ENCODE measurements at regions not wholly inside any gene's neighbourhood (a gene's known extent, or its start where the extent isn't known, plus 50 kb on each side); places are given as distances from the start of the nearest gene placed in this dataset.

- Histone ChIP-seq H2AFZ (ENCODE audit: low read length, unreplicated experiment) (no peak overlapping the region), H3K27ac (ENCODE audit: low read depth, low read length) (no peak overlapping the region), H3K36me3 (ENCODE audit: insufficient read depth, low read length) (no peaks in the 10 kb centered on the region), H3K4me1 (ENCODE audit: control insufficient read depth, insufficient read depth, low read length, unreplicated experiment) (peaks cover 4% of the 10 kb centered on the region), H3K27me3 (ENCODE audit: insufficient read depth, low read length) (no peaks in the 10 kb centered on the region), H3K4me3 (ENCODE audit: low read depth, low read length) (no peak overlapping the region), H3K79me2 (ENCODE audit: control insufficient read depth, insufficient read depth, low read length, unreplicated experiment) (no peaks in the 10 kb centered on the region)
Measured at GRCh38 chr13:23947893-23948292, 50.6 kb upstream of the C1QTNF9B start.

- H3K4me1 ChIP-seq (ENCODE audit: control insufficient read depth, insufficient read depth, low read length, unreplicated experiment), result peaks cover 4% of the 10 kb centered on the region
- no peak overlapping the region for H3K27ac ChIP-seq (ENCODE audit: low read depth, low read length)
- no peaks in the 10 kb centered on the region for H3K27me3 ChIP-seq (ENCODE audit: insufficient read depth, low read length)
- no peak overlapping the region for H3K4me3 ChIP-seq (ENCODE audit: low read depth, low read length)
- H2AFZ ChIP-seq (ENCODE audit: low read length, unreplicated experiment), result no peak overlapping the region
- H3K36me3 ChIP-seq (ENCODE audit: insufficient read depth, low read length), result no peaks in the 10 kb centered on the region
- no peaks in the 10 kb centered on the region for H3K79me2 ChIP-seq (ENCODE audit: control insufficient read depth, insufficient read depth, low read length, unreplicated experiment)
Measured at GRCh38 chr13:23949200-23949599, 51.9 kb upstream of the C1QTNF9B start.

- no peaks in the 10 kb centered on the region for H3K36me3 ChIP-seq (ENCODE audit: insufficient read depth, low read length)
- H2AFZ ChIP-seq (ENCODE audit: low read length, unreplicated experiment), result no peak overlapping the region
- no peak overlapping the region for H3K4me3 ChIP-seq (ENCODE audit: low read depth, low read length)
- no peaks in the 10 kb centered on the region for H3K27me3 ChIP-seq (ENCODE audit: insufficient read depth, low read length)
- H3K79me2 ChIP-seq (ENCODE audit: control insufficient read depth, insufficient read depth, low read length, unreplicated experiment), result no peaks in the 10 kb centered on the region
- H3K4me1 ChIP-seq (ENCODE audit: control insufficient read depth, insufficient read depth, low read length, unreplicated experiment), result peaks cover 4% of the 10 kb centered on the region
- H3K27ac ChIP-seq (ENCODE audit: low read depth, low read length), result no peak overlapping the region
Measured at GRCh38 chr13:23949736-23950135, 52.4 kb upstream of the C1QTNF9B start.

- Histone ChIP-seq H3K36me3 (ENCODE audit: insufficient read depth, low read length) (no peaks in the 10 kb centered on the region), H3K27ac (ENCODE audit: low read depth, low read length) (no peak overlapping the region), H3K79me2 (ENCODE audit: control insufficient read depth, insufficient read depth, low read length, unreplicated experiment) (no peaks in the 10 kb centered on the region), H3K4me1 (ENCODE audit: control insufficient read depth, insufficient read depth, low read length, unreplicated experiment) (peaks cover 5% of the 10 kb centered on the region), H2AFZ (ENCODE audit: low read length, unreplicated experiment) (no peak overlapping the region), H3K27me3 (ENCODE audit: insufficient read depth, low read length) (no peaks in the 10 kb centered on the region), H3K4me3 (ENCODE audit: low read depth, low read length) (no peak overlapping the region)
Measured at GRCh38 chr13:23950736-23951510, 53.6 kb upstream of the C1QTNF9B start.

DNA sequence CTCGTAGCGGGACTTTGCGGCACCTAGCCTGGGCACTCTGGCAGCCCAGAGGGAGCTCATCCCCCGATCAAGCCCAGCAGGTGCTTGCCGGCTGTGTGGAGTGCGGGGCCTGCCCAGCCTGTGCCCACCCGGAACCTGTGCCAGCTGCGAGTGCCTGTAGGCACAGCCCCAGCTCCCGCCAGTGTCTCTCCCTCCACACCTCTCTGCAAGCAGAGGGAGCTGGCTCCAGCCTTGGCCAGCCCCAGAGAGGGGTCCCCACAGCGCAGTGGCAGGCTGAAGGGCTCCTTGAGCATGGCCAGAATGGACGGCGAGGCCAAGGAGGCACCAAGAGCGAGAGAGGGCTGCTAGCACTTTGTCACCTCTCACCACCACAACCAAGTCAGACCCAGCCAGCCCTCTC lies 55.5 kb upstream of the C1QTNF9B start:
- H3K36me3 ChIP-seq (ENCODE audit: insufficient read depth, low read length), result no peaks in the 10 kb centered on the region
- H3K4me3 ChIP-seq (ENCODE audit: low read depth, low read length), result no peak overlapping the region
- H2AFZ ChIP-seq (ENCODE audit: low read length, unreplicated experiment), result no peak overlapping the region
- H3K4me1 ChIP-seq (ENCODE audit: control insufficient read depth, insufficient read depth, low read length, unreplicated experiment), result peaks cover 13% of the 10 kb centered on the region
- no peak overlapping the region for H3K27ac ChIP-seq (ENCODE audit: low read depth, low read length)
- no peaks in the 10 kb centered on the region for H3K79me2 ChIP-seq (ENCODE audit: control insufficient read depth, insufficient read depth, low read length, unreplicated experiment)
- H3K27me3 ChIP-seq (ENCODE audit: insufficient read depth, low read length), result no peaks in the 10 kb centered on the region

DNA sequence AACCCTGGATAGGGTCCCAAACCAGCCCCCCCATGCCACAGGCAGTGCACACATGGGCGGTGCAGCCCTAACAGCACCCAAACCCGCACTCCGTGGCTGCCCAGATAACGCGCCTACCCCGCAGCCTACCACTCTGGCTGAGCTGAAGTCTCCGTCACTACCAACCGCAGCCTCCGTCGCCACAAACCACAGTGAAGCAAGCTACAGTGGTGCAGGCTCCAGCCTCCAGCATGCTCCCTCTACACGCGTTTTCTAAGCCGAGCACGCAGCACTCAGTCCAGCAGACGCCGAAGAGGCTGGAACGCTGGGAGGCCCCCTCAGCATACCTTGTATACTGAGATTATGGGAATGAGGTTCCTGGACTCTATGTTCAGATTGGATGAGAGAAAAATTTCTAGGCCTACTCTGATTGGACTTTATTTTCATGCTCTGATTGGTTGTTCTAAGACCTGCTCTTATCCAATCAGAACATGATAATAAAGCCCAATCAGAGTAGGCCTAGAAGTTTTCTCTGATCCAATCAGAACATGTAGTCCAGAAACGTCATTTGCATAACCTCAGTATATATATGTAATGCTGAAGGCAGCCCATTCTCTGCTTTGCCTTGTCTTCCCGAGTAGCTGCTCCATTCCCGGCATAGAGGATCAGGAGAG lies 56.7 kb upstream of the C1QTNF9B start:
- no peak overlapping the region for H2AFZ ChIP-seq (ENCODE audit: low read length, unreplicated experiment)
- H3K27ac ChIP-seq (ENCODE audit: low read depth, low read length), result no peak overlapping the region
- H3K4me3 ChIP-seq (ENCODE audit: low read depth, low read length), result no peak overlapping the region
- H3K36me3 ChIP-seq (ENCODE audit: insufficient read depth, low read length), result no peaks in the 10 kb centered on the region
- no peaks in the 10 kb centered on the region for H3K79me2 ChIP-seq (ENCODE audit: control insufficient read depth, insufficient read depth, low read length, unreplicated experiment)
- no peaks in the 10 kb centered on the region for H3K27me3 ChIP-seq (ENCODE audit: insufficient read depth, low read length)
- H3K4me1 ChIP-seq (ENCODE audit: control insufficient read depth, insufficient read depth, low read length, unreplicated experiment), result peaks cover 13% of the 10 kb centered on the region

- no peaks in the 10 kb centered on the region for H3K27me3 ChIP-seq (ENCODE audit: insufficient read depth, low read length)
- H3K36me3 ChIP-seq (ENCODE audit: insufficient read depth, low read length), result no peaks in the 10 kb centered on the region
- no peaks in the 10 kb centered on the region for H3K79me2 ChIP-seq (ENCODE audit: control insufficient read depth, insufficient read depth, low read length, unreplicated experiment)
- H2AFZ ChIP-seq (ENCODE audit: low read length, unreplicated experiment), result no peak overlapping the region
- no peak overlapping the region for H3K27ac ChIP-seq (ENCODE audit: low read depth, low read length)
- no peak overlapping the region for H3K4me3 ChIP-seq (ENCODE audit: low read depth, low read length)
- peaks cover 13% of the 10 kb centered on the region for H3K4me1 ChIP-seq (ENCODE audit: control insufficient read depth, insufficient read depth, low read length, unreplicated experiment)
Measured at GRCh38 chr13:23955064-23955463, 57.8 kb upstream of the C1QTNF9B start.

DNA sequence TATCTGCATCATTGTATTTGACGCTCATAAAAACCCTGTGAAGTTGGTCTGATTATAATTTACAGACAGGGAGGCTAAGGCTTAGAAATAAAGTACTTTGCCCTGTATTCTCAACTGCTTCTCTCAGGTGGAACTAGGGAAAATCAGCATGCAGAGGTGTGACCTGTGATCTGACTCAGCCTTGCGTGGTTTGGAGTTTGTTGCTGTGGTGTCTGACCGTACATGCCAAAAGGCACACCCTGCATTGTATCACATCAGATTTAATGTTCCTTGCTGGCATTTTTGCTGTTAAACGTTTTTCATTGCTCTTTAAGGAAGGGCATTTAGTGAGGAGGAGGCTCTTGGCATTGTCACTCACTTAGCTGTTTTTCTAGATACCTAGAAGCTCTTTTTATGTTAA lies 58.8 kb upstream of the C1QTNF9B start:
- H3K36me3 ChIP-seq (ENCODE audit: insufficient read depth, low read length), result no peaks in the 10 kb centered on the region
- H2AFZ ChIP-seq (ENCODE audit: low read length, unreplicated experiment), result no peak overlapping the region
- H3K27me3 ChIP-seq (ENCODE audit: insufficient read depth, low read length), result no peaks in the 10 kb centered on the region
- H3K4me3 ChIP-seq (ENCODE audit: low read depth, low read length), result no peak overlapping the region
- no peaks in the 10 kb centered on the region for H3K79me2 ChIP-seq (ENCODE audit: control insufficient read depth, insufficient read depth, low read length, unreplicated experiment)
- H3K27ac ChIP-seq (ENCODE audit: low read depth, low read length), result no peak overlapping the region
- H3K4me1 ChIP-seq (ENCODE audit: control insufficient read depth, insufficient read depth, low read length, unreplicated experiment), result peaks cover 13% of the 10 kb centered on the region

GRCh38 chr13:23957981-23958380 lies 60.7 kb upstream of the C1QTNF9B start:
- Histone ChIP-seq H3K79me2 (ENCODE audit: control insufficient read depth, insufficient read depth, low read length, unreplicated experiment) (no peaks in the 10 kb centered on the region), H2AFZ (ENCODE audit: low read length, unreplicated experiment) (no peak overlapping the region), H3K4me1 (ENCODE audit: control insufficient read depth, insufficient read depth, low read length, unreplicated experiment) (peaks cover 9% of the 10 kb centered on the region), H3K4me3 (ENCODE audit: low read depth, low read length) (no peak overlapping the region), H3K27me3 (ENCODE audit: insufficient read depth, low read length) (no peaks in the 10 kb centered on the region), H3K36me3 (ENCODE audit: insufficient read depth, low read length) (no peaks in the 10 kb centered on the region), H3K27ac (ENCODE audit: low read depth, low read length) (no peak overlapping the region)

DNA sequence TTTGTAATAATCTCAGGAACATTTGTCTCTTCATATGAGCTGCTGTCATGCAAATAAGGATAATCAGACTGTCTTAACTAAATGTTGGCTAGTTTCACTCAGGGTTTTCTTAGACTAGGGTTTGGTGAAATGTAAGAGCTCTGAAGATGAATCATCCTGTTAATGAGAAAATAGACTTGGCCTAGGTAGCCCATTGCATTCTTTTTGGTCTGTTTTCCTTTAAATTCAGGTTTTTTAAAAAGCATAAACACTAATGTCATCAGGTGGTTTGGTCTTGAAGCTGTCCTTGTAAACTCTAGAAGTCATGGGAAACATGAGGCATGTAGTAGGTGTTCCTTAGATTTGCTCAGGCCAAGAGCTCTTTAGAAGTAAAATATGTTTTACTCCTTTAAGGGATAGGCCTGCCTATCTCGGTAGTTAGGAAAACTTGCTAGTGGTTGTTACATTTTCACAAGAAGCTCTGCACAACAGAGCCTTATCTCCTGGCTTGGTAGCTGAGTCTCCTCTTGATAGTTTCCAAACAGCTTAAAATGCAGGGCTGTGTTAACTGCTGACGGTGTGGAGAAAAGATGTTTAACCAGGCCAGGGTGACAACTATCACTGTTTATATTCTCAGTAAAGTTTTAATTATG lies 62.0 kb upstream of the C1QTNF9B start:
- no peaks in the 10 kb centered on the region for H3K79me2 ChIP-seq (ENCODE audit: control insufficient read depth, insufficient read depth, low read length, unreplicated experiment)
- no peaks in the 10 kb centered on the region for H3K27me3 ChIP-seq (ENCODE audit: insufficient read depth, low read length)
- H3K36me3 ChIP-seq (ENCODE audit: insufficient read depth, low read length), result no peaks in the 10 kb centered on the region
- no peak overlapping the region for H3K4me3 ChIP-seq (ENCODE audit: low read depth, low read length)
- H2AFZ ChIP-seq (ENCODE audit: low read length, unreplicated experiment), result peak overlapping the region; percentile 28
- no peak overlapping the region for H3K27ac ChIP-seq (ENCODE audit: low read depth, low read length)
- peaks cover 9% of the 10 kb centered on the region for H3K4me1 ChIP-seq (ENCODE audit: control insufficient read depth, insufficient read depth, low read length, unreplicated experiment)

Data from ACC112 (cell line).